B cell (primary cell): ENCODE measurements at regions not wholly inside any gene's neighbourhood (a gene's known extent, or its start where the extent isn't known, plus 50 kb on each side); places are given as distances from the start of the nearest gene placed in this dataset.
"Not testable (repeated sequence)": the region's sequence is repeated elsewhere in the genome, so short reads cannot be mapped to it uniquely, and the experiment has no call there.

Experiments used
- CTCF ChIP-seq: fragments of 200-600 bp; IDR thresholded peaks from one replicate; pipeline ENCODE4 v1.8.0; 2022; ENCODE audit warnings: antibody characterized with exemption, mild to moderate bottlenecking
- EZH2 ChIP-seq: IDR thresholded peaks from 2 replicates; pipeline ENCODE4 v1.6.1; 2012; ENCODE audit warnings: borderline replicate concordance, low read depth, mild to moderate bottlenecking, moderate library complexity, low read length; ENCODE audit not compliant: insufficient read depth, poor library complexity, severe bottlenecking

- not testable (repeated sequence) for TF ChIP-seq CTCF, EZH2
Measured at GRCh38 chr17:16865077-16865613, 106.8 kb downstream of the TNFRSF13B start.
